ENCODE measurements at regions not wholly inside any gene's neighbourhood (a gene's known extent, or its start where the extent isn't known, plus 50 kb on each side); places are given as distances from the start of the nearest gene placed in this dataset.
"Not testable (repeated sequence)": the region's sequence is repeated elsewhere in the genome, so short reads cannot be mapped to it uniquely, and the experiment has no call there.

GRCh38 chr11:106152013-106152412 lies 74.6 kb downstream of the AASDHPPT start:
- intact Hi-C loops (cut with micrococcal nuclease): no loop called here

- intact Hi-C loops (cut with micrococcal nuclease): no loop called here
Measured at GRCh38 chr11:106152824-106153223, 75.4 kb downstream of the AASDHPPT start.

GRCh38 chr11:106156290-106156937 lies 79.0 kb downstream of the AASDHPPT start:
- intact Hi-C loops (cut with micrococcal nuclease): loop anchor here (1.0 kb wide), 1 partner anchor 1533 kb away; no protein-coding TSS in a partner anchor

- intact Hi-C loops (cut with micrococcal nuclease): no loop called here
Measured at GRCh38 chr11:106158406-106158805, 80.9 kb downstream of the AASDHPPT start.

- intact Hi-C loops (cut with micrococcal nuclease): no loop called here
Measured at GRCh38 chr11:106159836-106160235, 82.4 kb downstream of the AASDHPPT start.

GRCh38 chr11:106160494-106160893 lies 83.0 kb downstream of the AASDHPPT start:
- intact Hi-C loops (cut with micrococcal nuclease): no loop called here

GRCh38 chr11:106161775-106162634 lies 84.5 kb downstream of the AASDHPPT start:
- intact Hi-C loops (cut with micrococcal nuclease): no loop called here

GRCh38 chr11:106167085-106167484 lies 89.6 kb downstream of the AASDHPPT start:
- intact Hi-C loops (cut with micrococcal nuclease): no loop called here

- intact Hi-C loops (cut with micrococcal nuclease): no loop called here
Measured at GRCh38 chr11:106172386-106172991, 95.0 kb downstream of the AASDHPPT start.

- intact Hi-C loops (cut with micrococcal nuclease): no loop called here
Measured at GRCh38 chr11:106173291-106173690, 95.8 kb downstream of the AASDHPPT start.

GRCh38 chr11:106174003-106174402 lies 96.5 kb downstream of the AASDHPPT start:
- intact Hi-C loops (cut with micrococcal nuclease): not testable (repeated sequence)

- intact Hi-C loops (cut with micrococcal nuclease): no loop called here
Measured at GRCh38 chr11:106176817-106177216, 99.4 kb downstream of the AASDHPPT start.

- intact Hi-C loops (cut with micrococcal nuclease): no loop called here
Measured at GRCh38 chr11:106177311-106177710, 99.8 kb downstream of the AASDHPPT start.

- intact Hi-C loops (cut with micrococcal nuclease): no loop called here
Measured at GRCh38 chr11:106178361-106178760, 100.9 kb downstream of the AASDHPPT start.

GRCh38 chr11:106179048-106179447 lies 101.6 kb downstream of the AASDHPPT start:
- intact Hi-C loops (cut with micrococcal nuclease): no loop called here

- intact Hi-C loops (cut with micrococcal nuclease): no loop called here
Measured at GRCh38 chr11:106186630-106187029, 109.2 kb downstream of the AASDHPPT start.

- intact Hi-C loops (cut with micrococcal nuclease): no loop called here
Measured at GRCh38 chr11:106187860-106188456, 110.5 kb downstream of the AASDHPPT start.

GRCh38 chr11:106193956-106194355 lies 116.5 kb downstream of the AASDHPPT start:
- intact Hi-C loops (cut with micrococcal nuclease): no loop called here

- intact Hi-C loops (cut with micrococcal nuclease): no loop called here
Measured at GRCh38 chr11:106197438-106197837, 120.0 kb downstream of the AASDHPPT start.

GRCh38 chr11:106202935-106203620 lies 125.6 kb downstream of the AASDHPPT start:
- intact Hi-C loops (cut with micrococcal nuclease): no loop called here

- intact Hi-C loops (cut with micrococcal nuclease): no loop called here
Measured at GRCh38 chr11:106208760-106209159, 131.3 kb downstream of the AASDHPPT start.

Data from T-helper 1 cell treated with Interleukin-12 subunit alpha and Interleukin-12 subunit beta and Interleukin-4 antibody, amounts not matched to agents 30 ng/mL and 1 ng/mL, for 36 hours (primary cell).